Body of pancreas (tissue), 4 donors: ENCODE measurements at regions not wholly inside any gene's neighbourhood (a gene's known extent, or its start where the extent isn't known, plus 50 kb on each side); places are given as distances from the start of the nearest gene placed in this dataset.
"Not testable (repeated sequence)": the region's sequence is repeated elsewhere in the genome, so short reads cannot be mapped to it uniquely, and the experiment has no call there.

ENCODE experiments used
- ATAC-seq: fragments of 150-250 bp; one replicate; pipeline ENCODE4 v1.9.1; 2016
- DNase-seq, 4 donors: peaks; one replicate each; pipeline ENCODE4 v3.0.0-alpha.2; 2019
- H3K27ac ChIP-seq, 4 donors: fragments of 200-600 bp; sonication (generic); 1 replicate in 3 of 4; 2 replicates in 1 of 4; pipeline versions ENCODE4 v1.5.1 to v1.6.1; 2016 to 2019; ENCODE audit warnings: mild to moderate bottlenecking in 1 of 4, mixed read lengths in 1 of 4, moderate library complexity in 1 of 4
- H3K27me3 ChIP-seq, 2 donors: fragments of 200-600 bp; sonication (generic); one replicate each; pipeline ENCODE4 v1.6.0; 2016; ENCODE audit warnings: mild to moderate bottlenecking in 1 of 2
- H3K36me3 ChIP-seq, 2 donors: fragments of 200-600 bp; sonication (generic); replicated peaks in 1 of 2; 2 replicates each; pipeline ENCODE4 v1.5.1; 2016; ENCODE audit warnings: low read depth in 2 of 2; ENCODE audit not compliant: insufficient read depth in 1 of 2
- H3K4me1 ChIP-seq: fragments of 200-600 bp; sonication (generic); one replicate; pipeline ENCODE4 v1.6.0; 2016
- H3K4me3 ChIP-seq, 2 donors: fragments of 200-600 bp; sonication (generic); 1 replicate in 1 of 2; 2 replicates in 1 of 2; pipeline ENCODE4 v1.5.1; 2016 to 2019
- H3K9me3 ChIP-seq, 3 donors: fragments of 200-600 bp; sonication (generic); 1 replicate in 2 of 3; 2 replicates in 1 of 3; pipeline ENCODE4 v1.5.1; 2016
- CTCF ChIP-seq, 7 experiments: fragments of 450-650 bp in 4 of 7; fragments of 200-600 bp in 3 of 7; sonication (generic) in 3 of 7; IDR thresholded peaks; one replicate each; pipeline ENCODE4 v1.5.1; 2016 to 2019; ENCODE audit warnings: antibody characterized with exemption in 7 of 7
- POLR2A ChIP-seq, 3 donors: fragments of 450-650 bp; IDR thresholded peaks; one replicate each; pipeline ENCODE4 v1.6.1; 2016; ENCODE audit warnings: antibody characterized with exemption in 3 of 3, mild to moderate bottlenecking in 2 of 3
- WGBS, 2 donors: methylation state at CpG; one replicate each; pipeline ENCODE4 v1.1.5; 2017; 5-methylcytosine and 5-hydroxymethylcytosine counted together
- intact Hi-C: fragments of 100-400 bp; cut with DNase I; formaldehyde crosslinking; loops from one replicate; pipeline ENCODE4 v1.15.1; 2023

- Histone ChIP-seq H3K4me3 (no peak overlapping the region), H3K27me3 (no peaks in the 10 kb centered on the region), H3K36me3 (no peaks in the 10 kb centered on the region), H3K27ac (no peak overlapping the region), H3K4me1 (no peaks in the 10 kb centered on the region), H3K9me3 (no peaks in the 10 kb centered on the region)
- no peak for DNase-seq
- no peak for ATAC-seq
- TF ChIP-seq CTCF (IDR thresholded peaks at IDR 0.05) (no peak), POLR2A (IDR thresholded peaks at IDR 0.05) (no peak)
- 67 to 77% methylated on average over 2 of the region's 2 CpGs for WGBS, 2 donors
- intact Hi-C loops, result no loop called here
Measured at GRCh38 chrX:121746105-121746504, 698.7 kb downstream of the GLUD2 start.

GRCh38 chrX:121753602-121754001 is 706.2 kb downstream of the GLUD2 start:
- H3K9me3 ChIP-seq, DNase-seq, H3K4me3 ChIP-seq, H3K4me1 ChIP-seq, H3K36me3 ChIP-seq, H3K27ac ChIP-seq, H3K27me3 ChIP-seq, intact Hi-C loops, ATAC-seq: not testable (repeated sequence)
- WGBS, 2 donors, result 70% methylated on average over 1 of the region's 1 CpG; no CpG with 5 or more reads in 1 of the 2 donors

GRCh38 chrX:121754301-121754700 is 706.9 kb downstream of the GLUD2 start:
- ATAC-seq (no peak), DNase-seq (no peak)
- Histone ChIP-seq H3K9me3 (no peaks in the 10 kb centered on the region), H3K27me3 (no peaks in the 10 kb centered on the region), H3K36me3 (no peaks in the 10 kb centered on the region), H3K4me3 (no peak overlapping the region), H3K4me1 (no peaks in the 10 kb centered on the region), H3K27ac (no peak overlapping the region)
- WGBS, 2 donors, result 32 to 34% methylated on average over 2 of the region's 2 CpGs
- intact Hi-C loops, result no loop called here
- TF ChIP-seq POLR2A (IDR thresholded peaks at IDR 0.05) (no peak), CTCF (IDR thresholded peaks at IDR 0.05) (no peak)

GRCh38 chrX:121755541-121755940 is 708.1 kb downstream of the GLUD2 start:
- Histone ChIP-seq H3K4me3 (no peak overlapping the region), H3K4me1 (no peaks in the 10 kb centered on the region), H3K27me3 (no peaks in the 10 kb centered on the region), H3K27ac (no peak overlapping the region), H3K9me3 (no peaks in the 10 kb centered on the region), H3K36me3 (no peaks in the 10 kb centered on the region)
- WGBS, 2 donors, result 36 to 39% methylated on average over 3 of the region's 3 CpGs
- intact Hi-C loops, result no loop called here
- no peak for ATAC-seq
- no peak for TF ChIP-seq POLR2A (IDR thresholded peaks at IDR 0.05)
- no peak for TF ChIP-seq CTCF (IDR thresholded peaks at IDR 0.05)
- no peak for DNase-seq

GRCh38 chrX:121761845-121762244 is 714.4 kb downstream of the GLUD2 start:
- Histone ChIP-seq H3K27me3 (no peaks in the 10 kb centered on the region), H3K4me3 (no peak overlapping the region), H3K36me3 (no peaks in the 10 kb centered on the region), H3K4me1 (no peaks in the 10 kb centered on the region), H3K9me3 (no peaks in the 10 kb centered on the region), H3K27ac (no peak overlapping the region)
- ATAC-seq (no peak), DNase-seq (no peak)
- intact Hi-C loops, result no loop called here
- 44 to 88% methylated on average over 6 of the region's 6 CpGs for WGBS, 2 donors
- TF ChIP-seq CTCF (IDR thresholded peaks at IDR 0.05) (no peak), POLR2A (IDR thresholded peaks at IDR 0.05) (no peak)
